Activated T-cell treated with anti-CD3 and anti-CD28 coated beads for 48 hours (primary cell): ENCODE measurements at regions not wholly inside any gene's neighbourhood (a gene's known extent, or its start where the extent isn't known, plus 50 kb on each side); places are given as distances from the start of the nearest gene placed in this dataset.

ENCODE experiments used
- DNase-seq: peaks from one replicate; pipeline ENCODE4 v3.0.0-alpha.2; 2020; ENCODE audit warnings: low read depth

- no peak for DNase-seq
Observed at GRCh38 chr20:11128721-11129120, 454.9 kb upstream of the JAG1 start.

- no peak for DNase-seq
Observed at GRCh38 chr20:11130554-11131166, 456.9 kb upstream of the JAG1 start.

- DNase-seq, result no peak
Observed at GRCh38 chr20:11132819-11133415, 459.1 kb upstream of the JAG1 start.

GRCh38 chr20:11136691-11137090 lies 462.9 kb upstream of the JAG1 start:
- DNase-seq, result no peak

GRCh38 chr20:11137688-11138087 lies 463.9 kb upstream of the JAG1 start:
- DNase-seq, result no peak

GRCh38 chr20:11140359-11140758 lies 466.6 kb upstream of the JAG1 start:
- no peak for DNase-seq

GRCh38 chr20:11143481-11143880 lies 469.7 kb upstream of the JAG1 start:
- DNase-seq, result no peak

GRCh38 chr20:11144114-11144950 lies 470.5 kb upstream of the JAG1 start:
- DNase-seq, result no peak

GRCh38 chr20:11145616-11146015 lies 471.8 kb upstream of the JAG1 start:
- no peak for DNase-seq

- no peak for DNase-seq
Observed at GRCh38 chr20:11153819-11154218, 480.0 kb upstream of the JAG1 start.

- DNase-seq, result no peak
Observed at GRCh38 chr20:11155156-11155756, 481.5 kb upstream of the JAG1 start.

GRCh38 chr20:11156922-11157321 lies 483.1 kb upstream of the JAG1 start:
- no peak for DNase-seq

GRCh38 chr20:11158146-11158545 lies 484.3 kb upstream of the JAG1 start:
- no peak for DNase-seq

- no peak for DNase-seq
Observed at GRCh38 chr20:11158589-11158988, 484.8 kb upstream of the JAG1 start.

- DNase-seq, result no peak
Observed at GRCh38 chr20:11159728-11160127, 485.9 kb upstream of the JAG1 start.

- no peak for DNase-seq
Observed at GRCh38 chr20:11162026-11162775, 488.4 kb upstream of the JAG1 start.

- DNase-seq, result no peak
Observed at GRCh38 chr20:11165789-11166188, 492.0 kb upstream of the JAG1 start.

GRCh38 chr20:11166712-11167111 lies 492.9 kb upstream of the JAG1 start:
- DNase-seq, result no peak

GRCh38 chr20:11168026-11168425 lies 494.2 kb upstream of the JAG1 start:
- no peak for DNase-seq

GRCh38 chr20:11170025-11170424 lies 496.2 kb upstream of the JAG1 start:
- no peak for DNase-seq

- no peak for DNase-seq
Observed at GRCh38 chr20:11170565-11170964, 496.8 kb upstream of the JAG1 start.

GRCh38 chr20:11172881-11173280 lies 499.1 kb upstream of the JAG1 start:
- DNase-seq, result no peak
